GM21619 (cell line): ENCODE measurements at regions not wholly inside any gene's neighbourhood (a gene's known extent, or its start where the extent isn't known, plus 50 kb on each side); places are given as distances from the start of the nearest gene placed in this dataset.

Source experiments
- ATAC-seq: cut with Tn5 transposase; IDR thresholded peaks from one replicate; pipeline ENCODE4 v1.9.1; 2021; ENCODE audit not compliant: unreplicated experiment

GRCh38 chr13:75061909-75062308, 420.1 kb downstream of the TBC1D4 start:
- ATAC-seq, result no peak

DNA sequence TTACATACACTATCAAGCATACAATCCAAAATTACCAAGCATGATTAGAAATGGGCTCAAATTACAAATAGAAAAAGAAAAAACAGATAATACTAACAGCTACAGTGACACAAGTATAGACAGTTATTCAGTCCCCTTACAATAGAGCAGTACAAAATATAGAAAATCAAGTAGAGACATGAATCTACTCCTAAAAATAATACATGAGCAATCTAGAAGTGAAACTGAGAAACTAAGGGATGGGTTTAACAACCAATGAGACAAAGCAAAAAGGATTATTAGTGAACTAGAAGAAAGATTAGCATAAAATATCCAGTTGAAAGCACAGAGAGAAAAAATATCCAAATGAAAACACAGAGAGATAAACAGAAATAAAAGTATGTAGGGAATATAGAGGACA, 426.7 kb downstream of the TBC1D4 start:
- no peak for ATAC-seq

DNA sequence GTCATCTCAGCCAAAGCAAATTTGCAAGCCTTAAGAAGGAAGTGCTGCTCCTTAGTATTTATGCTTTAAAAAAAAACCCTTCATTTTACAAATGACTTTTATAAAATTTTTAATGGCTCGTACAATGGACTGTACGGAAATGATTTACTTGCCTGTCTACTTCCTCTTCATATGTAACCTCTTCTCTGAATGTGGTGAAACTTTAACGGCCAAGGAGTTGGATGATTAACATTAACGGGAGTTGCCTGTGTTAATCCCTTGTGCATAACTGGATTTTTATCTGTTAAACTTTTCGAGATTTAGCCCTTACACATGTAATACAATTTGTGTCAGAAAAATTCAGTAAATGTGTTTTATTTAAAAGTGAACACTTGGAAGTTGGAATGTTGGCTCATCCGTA, 429.4 kb downstream of the TBC1D4 start:
- ATAC-seq, result no peak

DNA sequence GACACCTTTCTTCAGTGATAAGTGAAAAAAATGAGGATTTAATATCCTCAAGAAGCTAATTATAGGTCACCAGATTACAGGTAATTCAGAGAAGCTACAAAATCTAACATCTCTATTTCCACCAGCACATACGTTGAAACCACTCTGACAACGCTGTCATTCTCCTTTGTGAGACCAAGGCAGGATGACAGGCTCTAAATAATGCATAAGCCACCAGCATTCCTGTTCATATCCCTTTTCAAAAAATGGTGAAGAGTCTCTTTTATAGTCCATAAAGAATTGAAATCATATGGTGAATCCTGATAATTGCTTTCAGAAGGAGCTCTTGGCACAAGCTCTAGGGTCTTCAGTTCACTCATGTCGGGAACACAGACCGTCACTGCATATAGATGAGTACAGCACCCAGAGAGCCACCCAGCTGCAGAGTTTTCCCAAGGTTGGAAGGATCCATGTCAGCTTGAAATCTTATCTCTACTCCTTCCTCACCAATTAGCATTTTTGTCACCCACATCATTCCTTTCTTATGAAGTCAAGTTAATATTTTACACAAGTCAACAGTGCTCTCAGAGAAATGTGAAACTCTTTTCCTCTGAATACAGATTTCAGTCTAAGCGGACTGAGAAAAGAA, 431.4 kb downstream of the TBC1D4 start:
- no peak for ATAC-seq

- no peak for ATAC-seq
These were observed 432.1 kb downstream of the TBC1D4 start for GRCh38 chr13:75049735-75050335.

GRCh38 chr13:75042807-75043206, 439.2 kb downstream of the TBC1D4 start:
- no peak for ATAC-seq

DNA sequence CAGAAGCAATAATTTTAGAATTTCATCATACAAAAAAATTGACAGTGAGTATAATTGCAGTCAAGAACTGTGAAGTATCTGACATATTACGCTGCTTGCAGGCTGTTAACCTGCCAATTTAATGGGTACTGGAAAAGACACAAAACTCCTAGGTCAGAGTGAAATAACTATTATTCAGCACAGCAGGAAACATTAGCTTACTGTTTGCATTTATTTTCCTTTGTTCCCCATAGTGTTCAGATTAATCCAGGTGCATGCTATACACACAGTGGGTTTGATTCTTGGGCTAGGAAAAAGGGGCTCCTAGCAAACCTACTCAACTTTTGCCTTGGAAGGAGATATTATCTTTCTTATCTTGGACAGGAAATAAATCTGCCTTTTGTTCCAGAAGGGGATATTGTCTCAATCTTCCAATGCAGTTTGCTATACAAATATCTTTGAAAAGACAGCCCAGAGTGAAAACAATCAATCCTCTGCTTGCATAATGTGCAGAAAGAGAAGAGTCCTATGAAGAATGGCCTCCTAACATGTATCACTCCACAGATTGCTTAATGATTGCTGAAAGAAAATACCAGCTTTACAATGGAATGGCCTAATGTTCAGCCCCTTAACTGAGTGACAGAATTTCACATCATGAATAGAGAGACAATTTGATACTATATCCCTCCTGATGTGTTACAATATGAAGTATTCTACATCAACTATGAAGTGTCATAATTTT, 443.4 kb downstream of the TBC1D4 start:
- no peak for ATAC-seq

DNA sequence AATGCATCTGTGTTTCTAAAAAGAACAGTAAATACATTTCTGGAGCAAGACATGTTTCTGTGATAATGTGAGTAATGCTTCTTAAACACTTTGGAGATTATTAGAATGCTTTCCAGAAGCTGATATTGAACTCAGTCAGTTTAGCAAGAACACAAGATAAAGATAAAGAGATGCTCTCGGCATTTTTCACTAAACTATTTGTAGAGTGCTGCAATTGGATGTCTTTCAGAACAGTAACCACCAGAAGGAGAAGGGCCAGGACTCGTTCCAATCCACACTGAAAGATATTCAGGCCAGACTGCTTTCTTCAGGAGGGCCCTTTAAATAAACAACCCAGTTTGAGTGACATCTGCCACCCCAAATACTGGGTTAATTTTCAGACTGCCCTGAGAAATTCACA, 456.0 kb downstream of the TBC1D4 start:
- no peak for ATAC-seq

DNA sequence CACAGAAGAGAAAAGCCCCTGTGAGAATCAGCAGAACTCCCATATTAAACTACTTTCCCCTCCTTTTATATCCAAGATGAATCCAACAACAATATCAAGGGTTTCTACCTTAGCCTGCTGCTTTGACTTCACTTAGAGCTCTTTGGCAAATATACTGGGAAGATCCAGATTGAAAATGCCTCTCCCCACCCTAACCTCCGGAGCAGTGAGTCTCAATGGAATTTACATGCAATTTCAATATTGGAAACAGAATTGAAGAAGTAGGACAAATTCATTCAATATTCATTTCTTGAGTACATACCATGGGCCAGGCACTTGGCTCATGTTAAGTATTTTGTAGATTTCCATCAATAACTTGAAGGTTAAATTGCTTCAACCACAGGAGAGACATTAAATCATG, 457.4 kb downstream of the TBC1D4 start:
- ATAC-seq, result no peak

- ATAC-seq, result no peak
These were observed 458.4 kb downstream of the TBC1D4 start for GRCh38 chr13:75023609-75024008.

GRCh38 chr13:75021151-75021550, 460.8 kb downstream of the TBC1D4 start:
- ATAC-seq, result no peak

GRCh38 chr13:75016225-75016624, 465.7 kb downstream of the TBC1D4 start:
- no peak for ATAC-seq

GRCh38 chr13:75013818-75014217, 468.2 kb downstream of the TBC1D4 start:
- no peak for ATAC-seq

- no peak for ATAC-seq
These were observed 471.0 kb downstream of the TBC1D4 start for GRCh38 chr13:75010941-75011340.

GRCh38 chr13:75008926-75009325, 473.0 kb downstream of the TBC1D4 start:
- ATAC-seq, result no peak

GRCh38 chr13:74990992-74991391, 491.0 kb downstream of the TBC1D4 start:
- ATAC-seq, result no peak

- ATAC-seq, result no peak
These were observed 494.8 kb downstream of the TBC1D4 start for GRCh38 chr13:74987124-74987690.

DNA sequence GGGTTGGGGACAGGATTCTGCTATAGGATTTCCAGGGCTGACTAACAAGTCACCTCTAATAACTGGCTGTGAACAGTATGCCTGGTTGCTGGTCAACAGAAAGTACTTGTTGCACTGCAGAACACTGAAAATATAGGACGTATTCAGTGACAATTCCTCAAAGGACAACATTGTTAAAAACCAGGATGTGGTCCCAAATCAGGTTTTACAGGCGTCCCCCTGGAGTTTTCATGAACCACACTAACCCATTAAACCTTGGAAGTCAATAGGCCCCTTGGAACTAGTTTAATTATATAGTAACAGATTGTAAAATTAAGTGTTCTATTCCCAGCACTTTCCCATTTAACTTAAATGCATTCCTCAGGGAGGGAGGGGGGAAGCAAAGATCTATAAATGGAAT, 495.4 kb downstream of the TBC1D4 start:
- no peak for ATAC-seq

- ATAC-seq, result no peak
These were observed 502.3 kb downstream of the TBC1D4 start for GRCh38 chr13:74979703-74980102.

DNA sequence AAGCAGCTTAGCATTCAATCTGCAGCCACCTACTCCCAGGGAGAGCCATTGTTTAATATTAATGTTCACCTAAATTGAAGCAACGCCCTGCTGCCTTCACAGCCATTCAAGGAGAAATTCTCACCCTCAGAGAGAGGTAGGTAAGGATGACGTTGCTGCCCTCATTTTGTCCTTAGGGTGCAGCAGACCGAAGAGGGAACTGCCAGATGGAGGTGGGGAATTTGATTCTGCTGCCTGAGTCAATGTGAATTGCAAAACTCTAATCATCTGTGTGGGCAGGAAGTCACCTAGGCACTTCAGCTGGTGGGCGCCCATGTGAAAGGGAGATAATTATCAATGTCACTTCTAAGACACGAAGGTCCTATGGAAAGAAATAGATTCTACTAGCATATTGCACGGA, 503.4 kb downstream of the TBC1D4 start:
- ATAC-seq, result peak; percentile 41

GRCh38 chr13:74977498-74977897, 504.5 kb downstream of the TBC1D4 start:
- ATAC-seq, result no peak

DNA sequence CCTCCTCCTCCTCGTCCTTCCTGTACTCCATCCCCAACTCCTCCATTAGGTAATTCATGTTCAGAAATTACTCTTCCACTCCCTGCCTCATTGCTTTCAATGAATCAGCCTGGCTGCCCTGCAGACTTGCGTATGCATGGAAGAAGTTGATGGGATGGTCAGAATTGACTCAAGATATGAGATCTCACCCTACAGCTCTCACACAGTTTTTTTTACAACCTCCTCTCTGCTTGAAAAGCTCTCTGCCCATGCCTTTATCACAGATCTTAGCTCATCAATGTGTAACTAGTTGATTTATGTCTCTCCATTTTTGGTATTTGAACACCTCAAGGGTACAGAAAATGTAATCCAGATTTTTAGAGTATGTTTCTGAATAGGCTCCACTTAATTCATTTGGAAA, 506.9 kb downstream of the TBC1D4 start:
- ATAC-seq, result no peak
